Suprapubic skin (tissue), 3 donors: ENCODE measurements at regions not wholly inside any gene's neighbourhood (a gene's known extent, or its start where the extent isn't known, plus 50 kb on each side); places are given as distances from the start of the nearest gene placed in this dataset.

Source experiments
- CTCF ChIP-seq, 2 donors: fragments of 200-600 bp in 1 of 2; fragments of 450-650 bp in 1 of 2; sonication (generic) in 1 of 2; IDR thresholded peaks; one replicate each; pipeline ENCODE4 v1.5.1; 2016 to 2019; ENCODE audit warnings: antibody characterized with exemption in 2 of 2, mild to moderate bottlenecking in 1 of 2, moderate library complexity in 1 of 2
- POLR2AphosphoS5 ChIP-seq, 3 donors: sonication (generic); formaldehyde crosslinking; IDR thresholded peaks; one replicate each; pipeline ENCODE4 v1.6.1; 2017; ENCODE audit warnings: antibody characterized with exemption in 3 of 3

- no peak for TF ChIP-seq CTCF (IDR thresholded peaks at IDR 0.05)
- TF ChIP-seq POLR2AphosphoS5 (IDR thresholded peaks at IDR 0.05), result no peak
These were observed 104.6 kb upstream of the ADAMTS9 start for GRCh38 chr3:64792445-64792844.
